Astrocyte of the spinal cord (primary cell): ENCODE measurements at regions not wholly inside any gene's neighbourhood (a gene's known extent, or its start where the extent isn't known, plus 50 kb on each side); places are given as distances from the start of the nearest gene placed in this dataset.

ENCODE experiments used
- DNase-seq: peaks from one replicate; pipeline ENCODE4 v3.0.0; 2011; ENCODE audit warnings: low read depth, low spot score
- H3K4me3 ChIP-seq: 2 replicates; pipeline ENCODE4 v1.5.1; 2011; ENCODE audit warnings: low read depth, mild to moderate bottlenecking, low read length, moderate library complexity
- CTCF ChIP-seq: IDR thresholded peaks from 2 replicates; pipeline ENCODE4 v1.5.1; 2012; ENCODE audit warnings: low read depth, mild to moderate bottlenecking, low read length, inconsistent platforms
- in situ Hi-C: cut with HindIII; loops from 2 replicates; pipeline ENCODE4 v1.10.0; 2017; ENCODE audit warnings: low sequenced_read_pairs

GRCh38 chr4:130478406-130478805 is 1382.5 kb downstream of the C4orf33 start:
- in situ Hi-C loops, result no loop called here
- no peak overlapping the region for H3K4me3 ChIP-seq
- TF ChIP-seq CTCF, result no peak
- DNase-seq, result peak; percentile 30

GRCh38 chr4:130479020-130479419 is 1383.1 kb downstream of the C4orf33 start:
- no peak for DNase-seq
- H3K4me3 ChIP-seq, result no peak overlapping the region
- TF ChIP-seq CTCF, result no peak
- in situ Hi-C loops, result no loop called here

GRCh38 chr4:130479674-130480073 is 1383.7 kb downstream of the C4orf33 start:
- in situ Hi-C loops, result no loop called here
- no peak for TF ChIP-seq CTCF

GRCh38 chr4:130484826-130485225 is 1388.9 kb downstream of the C4orf33 start:
- in situ Hi-C loops, result no loop called here
- no peak for TF ChIP-seq CTCF

More at GRCh38 chr4:130479674-130480073, 1383.7 kb downstream of the C4orf33 start:
- DNase-seq, result no peak
- H3K4me3 ChIP-seq, result no peak overlapping the region

GRCh38 chr4:130485371-130485770 is 1389.4 kb downstream of the C4orf33 start:
- peak; percentile 34 for DNase-seq
- in situ Hi-C loops, result no loop called here
- no peak overlapping the region for H3K4me3 ChIP-seq
- TF ChIP-seq CTCF, result no peak

More at GRCh38 chr4:130484826-130485225, 1388.9 kb downstream of the C4orf33 start:
- DNase-seq, result no peak
- no peak overlapping the region for H3K4me3 ChIP-seq

GRCh38 chr4:130486186-130486585 is 1390.2 kb downstream of the C4orf33 start:
- in situ Hi-C loops, result no loop called here
- TF ChIP-seq CTCF, result no peak

GRCh38 chr4:130486841-130487240 is 1390.9 kb downstream of the C4orf33 start:
- H3K4me3 ChIP-seq, result no peak overlapping the region
- no peak for TF ChIP-seq CTCF
- no peak for DNase-seq
- in situ Hi-C loops, result no loop called here

More at GRCh38 chr4:130486186-130486585, 1390.2 kb downstream of the C4orf33 start:
- DNase-seq, result peak; percentile 62
- H3K4me3 ChIP-seq, result no peak overlapping the region
